Glutamatergic neuron (in vitro differentiated cells): ENCODE measurements at regions not wholly inside any gene's neighbourhood (a gene's known extent, or its start where the extent isn't known, plus 50 kb on each side); places are given as distances from the start of the nearest gene placed in this dataset.

Experiments used
- DNase-seq: peaks from one replicate; pipeline ENCODE4 v3.0.0; 2022
- H3K27ac Mint-ChIP-seq: one replicate; pipeline ENCODE4 v1.8.0; 2020; ENCODE audit warnings: mild to moderate bottlenecking, mixed read lengths, inconsistent platforms; ENCODE audit not compliant: unreplicated experiment
- H3K27me3 Mint-ChIP-seq: one replicate; pipeline ENCODE4 v1.8.0; 2020; ENCODE audit warnings: mild to moderate bottlenecking, moderate library complexity, mixed read lengths, inconsistent platforms; ENCODE audit not compliant: unreplicated experiment
- H3K36me3 Mint-ChIP-seq: one replicate; pipeline ENCODE4 v1.8.0; 2020; ENCODE audit warnings: mild to moderate bottlenecking, mixed read lengths, inconsistent platforms; ENCODE audit not compliant: unreplicated experiment
- H3K4me1 Mint-ChIP-seq: one replicate; pipeline ENCODE4 v1.8.0; 2020; ENCODE audit warnings: mild to moderate bottlenecking, low read depth, mixed read lengths, inconsistent platforms; ENCODE audit not compliant: unreplicated experiment
- H3K4me3 Mint-ChIP-seq: one replicate; pipeline ENCODE4 v1.8.0; 2020; ENCODE audit warnings: mild to moderate bottlenecking, mixed read lengths, inconsistent platforms; ENCODE audit not compliant: unreplicated experiment
- H3K9me3 Mint-ChIP-seq: one replicate; pipeline ENCODE4 v1.8.0; 2020; ENCODE audit warnings: mild to moderate bottlenecking, moderate library complexity, mixed read lengths, inconsistent platforms; ENCODE audit not compliant: unreplicated experiment
- CTCF ChIP-seq: fragments of 200-600 bp; sonication (generic); IDR thresholded peaks from one replicate; pipeline ENCODE4 v1.5.0; 2021; ENCODE audit not compliant: partially characterized antibody, unreplicated experiment

DNA sequence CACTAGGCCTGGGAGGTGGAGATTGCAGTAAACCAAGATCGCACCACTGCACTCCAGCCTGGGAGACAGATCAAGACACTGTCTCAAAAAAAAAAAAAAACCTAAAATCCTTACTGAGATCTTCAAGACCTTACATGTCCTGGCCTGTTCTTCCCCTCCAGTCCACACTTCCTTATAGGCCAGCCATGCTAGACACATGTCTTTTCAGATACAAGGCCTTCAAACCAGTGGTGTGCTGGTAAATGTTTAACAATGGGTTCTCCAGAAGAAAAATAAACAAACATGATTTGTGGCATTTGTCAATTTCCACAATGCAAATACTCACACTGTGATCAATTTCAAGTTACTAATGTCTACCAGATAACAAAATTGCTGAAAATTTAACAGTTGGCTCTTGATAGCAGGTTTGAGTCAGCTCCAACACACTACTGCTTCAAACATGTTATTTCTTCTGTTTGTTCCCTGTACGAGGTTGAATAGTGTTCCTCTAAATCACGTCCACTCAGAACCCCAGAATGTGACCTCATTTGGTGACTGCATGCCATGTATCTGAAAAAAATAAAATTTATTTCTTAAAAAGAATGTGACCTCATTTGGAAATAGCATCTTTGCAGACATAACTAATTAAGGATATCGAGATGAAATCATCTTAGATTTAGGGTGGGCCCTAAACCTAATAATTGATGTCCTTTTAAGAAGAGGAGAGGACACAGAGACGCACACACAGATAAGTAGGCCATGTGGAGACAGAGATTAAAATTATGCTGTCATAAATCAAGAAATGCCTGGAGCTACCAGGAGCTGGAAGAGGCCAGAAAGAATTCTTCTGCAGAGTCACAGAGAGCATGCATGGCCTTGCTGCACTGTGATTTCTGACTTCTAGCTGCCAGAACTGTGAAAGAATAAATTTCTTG, 144.4 kb downstream of the ZNF674 start:
- no peak overlapping the region for H3K4me3 Mint-ChIP-seq
- H3K4me1 Mint-ChIP-seq, result no peaks in the 10 kb centered on the region
- no peak for DNase-seq
- H3K9me3 Mint-ChIP-seq, result peaks cover 4% of the 10 kb centered on the region
- no peak overlapping the region for H3K27ac Mint-ChIP-seq
- no peak for TF ChIP-seq CTCF
- peaks cover 2% of the 10 kb centered on the region for H3K27me3 Mint-ChIP-seq
- peaks cover 4% of the 10 kb centered on the region for H3K36me3 Mint-ChIP-seq

GRCh38 chrX:46398874-46399273, 146.3 kb downstream of the ZNF674 start:
- Mint-ChIP-seq H3K36me3 (peaks cover 4% of the 10 kb centered on the region), H3K27ac (no peak overlapping the region), H3K4me1 (no peaks in the 10 kb centered on the region), H3K27me3 (peaks cover 4% of the 10 kb centered on the region), H3K9me3 (peaks cover 4% of the 10 kb centered on the region), H3K4me3 (no peak overlapping the region)
- DNase-seq, result no peak
- no peak for TF ChIP-seq CTCF

- Mint-ChIP-seq H3K9me3 (peaks cover 4% of the 10 kb centered on the region), H3K36me3 (peaks cover 4% of the 10 kb centered on the region), H3K4me1 (no peaks in the 10 kb centered on the region), H3K27me3 (peaks cover 4% of the 10 kb centered on the region), H3K27ac (no peak overlapping the region), H3K4me3 (no peak overlapping the region)
- no peak for DNase-seq
- no peak for TF ChIP-seq CTCF
Observed at GRCh38 chrX:46398126-46398525, 147.1 kb downstream of the ZNF674 start.

DNA sequence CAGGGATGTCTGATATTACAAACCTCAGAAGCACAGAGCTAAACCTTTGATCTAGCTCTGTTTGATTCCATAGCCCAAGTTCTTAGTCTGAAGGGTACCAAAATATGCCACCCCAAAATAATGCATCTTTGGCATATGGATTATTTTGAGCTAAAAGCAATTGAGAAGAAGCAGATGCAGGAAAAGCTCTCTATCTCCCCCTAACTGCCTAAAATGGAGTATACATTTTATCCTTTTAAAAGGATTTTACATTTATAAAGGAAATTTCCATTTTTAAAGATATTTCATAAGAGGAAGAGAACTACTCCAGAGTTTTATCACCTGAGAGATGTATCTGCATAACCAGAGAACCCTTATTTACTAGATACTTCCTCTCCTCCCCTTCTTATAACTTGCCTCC, 158.7 kb downstream of the ZNF674 start:
- H3K4me3 Mint-ChIP-seq, result no peak overlapping the region
- H3K27me3 Mint-ChIP-seq, result no peaks in the 10 kb centered on the region
- no peak for DNase-seq
- H3K36me3 Mint-ChIP-seq, result no peaks in the 10 kb centered on the region
- no peak overlapping the region for H3K27ac Mint-ChIP-seq
- no peak for TF ChIP-seq CTCF
- no peaks in the 10 kb centered on the region for H3K9me3 Mint-ChIP-seq
- no peaks in the 10 kb centered on the region for H3K4me1 Mint-ChIP-seq

GRCh38 chrX:46383006-46383405, 162.2 kb downstream of the ZNF674 start:
- no peak overlapping the region for H3K27ac Mint-ChIP-seq
- TF ChIP-seq CTCF, result no peak
- no peak overlapping the region for H3K4me3 Mint-ChIP-seq
- H3K9me3 Mint-ChIP-seq, result no peaks in the 10 kb centered on the region
- no peaks in the 10 kb centered on the region for H3K27me3 Mint-ChIP-seq
- H3K36me3 Mint-ChIP-seq, result no peaks in the 10 kb centered on the region
- no peak for DNase-seq
- H3K4me1 Mint-ChIP-seq, result no peaks in the 10 kb centered on the region
